ENCODE measurements at regions not wholly inside any gene's neighbourhood (a gene's known extent, or its start where the extent isn't known, plus 50 kb on each side); places are given as distances from the start of the nearest gene placed in this dataset.

GRCh38 chr2:11100130-11100529 lies 55.1 kb upstream of the SLC66A3 start:
- Histone ChIP-seq H4K91ac (ENCODE audit: low read depth, low read length) (no peak overlapping the region), H2BK12ac (ENCODE audit: low read length) (no peak overlapping the region), H3K4me1 (ENCODE audit: control insufficient read depth in 1 of 2, insufficient read depth in 2 of 2, low read length in 2 of 2) (peaks cover 2 to 4% of the 10 kb centered on the region in 2 experiments), H2BK120ac (ENCODE audit: insufficient read depth, low read length, poor library complexity) (no peak overlapping the region), H3K4me2 (ENCODE audit: low read length) (no peak overlapping the region), H3K18ac (ENCODE audit: low read length) (no peak overlapping the region), H3K36me3 (ENCODE audit: control insufficient read depth in 1 of 2, insufficient read depth in 2 of 2, low read length in 2 of 2) (no peaks in the 10 kb centered on the region), H3K4me3 (ENCODE audit: low read depth, low read length) (no peak overlapping the region), H3K23ac (ENCODE audit: low read length) (no peak overlapping the region), H3K79me2 (ENCODE audit: control insufficient read depth, insufficient read depth, low read length, poor library complexity) (no peaks in the 10 kb centered on the region), H4K8ac (ENCODE audit: low read depth, low read length) (no peak overlapping the region), H3K79me1 (ENCODE audit: low read length) (no peaks in the 10 kb centered on the region), H2AFZ (ENCODE audit: insufficient read depth, low read length, poor library complexity) (no peak overlapping the region), H3K27me3 (ENCODE audit: insufficient read depth, low read length) (no peaks in the 10 kb centered on the region), H3K9me3 (ENCODE audit: insufficient read depth, low read depth, low read length) (peaks cover 4% of the 10 kb centered on the region), H4K12ac (ENCODE audit: low read depth, low read length) (no peak overlapping the region), H3K4ac (ENCODE audit: low read depth, low read length) (no peak overlapping the region), H2AK5ac (ENCODE audit: low read length) (no peak overlapping the region), H3K27ac (ENCODE audit: low read depth, low read length) (no peak overlapping the region), H3K14ac (ENCODE audit: low read length) (no peak overlapping the region), H2BK5ac (ENCODE audit: low read depth, low read length, poor library complexity) (no peak overlapping the region), H3K9ac (ENCODE audit: low read length) (no peak overlapping the region)
- no CpG with 5 or more reads among the region's 6 CpGs for WGBS (ENCODE audit: extremely low coverage, insufficient coverage, insufficient read length)
- no peak for DNase-seq

- H3K4ac ChIP-seq (ENCODE audit: low read depth, low read length): no peak overlapping the region
- no peak overlapping the region for H2BK5ac ChIP-seq (ENCODE audit: low read depth, low read length, poor library complexity)
- no peak overlapping the region for H3K14ac ChIP-seq (ENCODE audit: low read length)
- H3K79me2 ChIP-seq (ENCODE audit: control insufficient read depth, insufficient read depth, low read length, poor library complexity): no peaks in the 10 kb centered on the region
- peaks cover 2 to 4% of the 10 kb centered on the region in 2 experiments for H3K4me1 ChIP-seq (ENCODE audit: control insufficient read depth in 1 of 2, insufficient read depth in 2 of 2, low read length in 2 of 2)
- H3K23ac ChIP-seq (ENCODE audit: low read length): no peak overlapping the region
- H2AK5ac ChIP-seq (ENCODE audit: low read length): no peak overlapping the region
- H3K36me3 ChIP-seq (ENCODE audit: control insufficient read depth in 1 of 2, insufficient read depth in 2 of 2, low read length in 2 of 2): no peaks in the 10 kb centered on the region
- no peaks in the 10 kb centered on the region for H3K27me3 ChIP-seq (ENCODE audit: insufficient read depth, low read length)
- no CpG with 5 or more reads among the region's 6 CpGs for WGBS (ENCODE audit: extremely low coverage, insufficient coverage, insufficient read length)
- H3K79me1 ChIP-seq (ENCODE audit: low read length): no peaks in the 10 kb centered on the region
- H3K4me2 ChIP-seq (ENCODE audit: low read length): no peak overlapping the region
- peak overlapping the region; percentile 2 for H4K91ac ChIP-seq (ENCODE audit: low read depth, low read length)
- no peak overlapping the region for H2BK120ac ChIP-seq (ENCODE audit: insufficient read depth, low read length, poor library complexity)
- H3K18ac ChIP-seq (ENCODE audit: low read length): no peak overlapping the region
- no peak overlapping the region for H2BK12ac ChIP-seq (ENCODE audit: low read length)
- no peak overlapping the region for H4K12ac ChIP-seq (ENCODE audit: low read depth, low read length)
- H3K4me3 ChIP-seq (ENCODE audit: low read depth, low read length): no peak overlapping the region
- H3K27ac ChIP-seq (ENCODE audit: low read depth, low read length): no peak overlapping the region
- H3K9ac ChIP-seq (ENCODE audit: low read length): no peak overlapping the region
- no peak overlapping the region for H2AFZ ChIP-seq (ENCODE audit: insufficient read depth, low read length, poor library complexity)
- no peak for DNase-seq
- no peak overlapping the region for H4K8ac ChIP-seq (ENCODE audit: low read depth, low read length)
- peaks cover 4% of the 10 kb centered on the region for H3K9me3 ChIP-seq (ENCODE audit: insufficient read depth, low read depth, low read length)
Measured at GRCh38 chr2:11100976-11101375, 54.3 kb upstream of the SLC66A3 start.

DNA sequence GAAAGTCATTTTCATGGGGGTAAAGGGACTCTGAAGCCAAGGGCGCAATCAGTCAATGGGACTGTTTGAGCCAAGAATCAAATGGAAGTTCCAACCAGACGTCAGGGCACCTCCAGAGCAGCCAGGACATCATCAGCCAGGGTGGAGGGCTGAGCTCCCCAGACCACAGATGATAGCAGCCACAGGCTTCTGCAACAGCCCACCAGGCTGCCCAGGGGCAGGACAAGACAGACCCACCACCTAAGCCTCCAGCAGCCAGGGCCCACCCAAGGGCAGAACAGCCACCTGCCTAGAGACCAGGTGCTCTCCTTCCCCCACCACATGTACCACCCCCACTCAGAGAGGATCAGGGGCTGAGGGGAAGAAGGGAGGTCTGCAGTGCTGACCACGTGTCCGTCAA lies 53.8 kb upstream of the SLC66A3 start:
- Histone ChIP-seq H3K79me2 (ENCODE audit: control insufficient read depth, insufficient read depth, low read length, poor library complexity) (no peaks in the 10 kb centered on the region), H3K18ac (ENCODE audit: low read length) (no peak overlapping the region), H3K27me3 (ENCODE audit: insufficient read depth, low read length) (no peaks in the 10 kb centered on the region), H2AK5ac (ENCODE audit: low read length) (no peak overlapping the region), H3K9me3 (ENCODE audit: insufficient read depth, low read depth, low read length) (peaks cover 4% of the 10 kb centered on the region), H3K4me3 (ENCODE audit: low read depth, low read length) (no peak overlapping the region), H2AFZ (ENCODE audit: insufficient read depth, low read length, poor library complexity) (no peak overlapping the region), H4K91ac (ENCODE audit: low read depth, low read length) (no peak overlapping the region), H3K4me2 (ENCODE audit: low read length) (no peak overlapping the region), H3K27ac (ENCODE audit: low read depth, low read length) (no peak overlapping the region), H3K4me1 (ENCODE audit: control insufficient read depth in 1 of 2, insufficient read depth in 2 of 2, low read length in 2 of 2) (peaks cover 2 to 4% of the 10 kb centered on the region in 2 experiments), H2BK5ac (ENCODE audit: low read depth, low read length, poor library complexity) (no peak overlapping the region), H3K36me3 (ENCODE audit: control insufficient read depth in 1 of 2, insufficient read depth in 2 of 2, low read length in 2 of 2) (no peaks in the 10 kb centered on the region), H2BK12ac (ENCODE audit: low read length) (no peak overlapping the region), H3K23ac (ENCODE audit: low read length) (no peak overlapping the region), H4K8ac (ENCODE audit: low read depth, low read length) (no peak overlapping the region), H3K14ac (ENCODE audit: low read length) (no peak overlapping the region), H3K79me1 (ENCODE audit: low read length) (no peaks in the 10 kb centered on the region), H3K4ac (ENCODE audit: low read depth, low read length) (no peak overlapping the region), H3K9ac (ENCODE audit: low read length) (no peak overlapping the region), H2BK120ac (ENCODE audit: insufficient read depth, low read length, poor library complexity) (no peak overlapping the region), H4K12ac (ENCODE audit: low read depth, low read length) (no peak overlapping the region)
- no peak for DNase-seq
- WGBS (ENCODE audit: extremely low coverage, insufficient coverage, insufficient read length): no CpG with 5 or more reads among the region's 4 CpGs

DNA sequence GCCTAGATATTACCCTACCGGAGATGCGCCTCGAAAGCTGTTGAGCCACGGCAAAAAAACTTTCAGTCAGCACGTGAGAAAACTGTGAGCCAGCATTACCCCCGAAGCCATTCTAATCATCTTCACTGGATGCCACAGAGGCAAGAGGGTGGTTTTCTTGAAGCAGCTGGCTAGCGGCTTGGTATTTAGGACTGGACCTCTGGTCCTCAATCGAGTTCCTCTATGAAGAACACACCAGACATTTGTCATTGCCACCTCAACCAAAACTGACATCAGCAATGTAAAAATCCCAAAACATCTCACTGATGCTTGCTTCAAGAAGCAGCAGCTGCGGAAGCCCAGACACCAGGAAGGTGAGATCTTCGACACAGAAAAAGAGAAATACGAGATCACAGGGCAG lies 52.8 kb upstream of the SLC66A3 start:
- H3K18ac ChIP-seq (ENCODE audit: low read length): no peak overlapping the region
- no peak overlapping the region for H2AFZ ChIP-seq (ENCODE audit: insufficient read depth, low read length, poor library complexity)
- no peak overlapping the region for H3K23ac ChIP-seq (ENCODE audit: low read length)
- H3K14ac ChIP-seq (ENCODE audit: low read length): no peak overlapping the region
- H3K4ac ChIP-seq (ENCODE audit: low read depth, low read length): no peak overlapping the region
- H3K4me3 ChIP-seq (ENCODE audit: low read depth, low read length): no peak overlapping the region
- H4K91ac ChIP-seq (ENCODE audit: low read depth, low read length): no peak overlapping the region
- H3K27ac ChIP-seq (ENCODE audit: low read depth, low read length): no peak overlapping the region
- H3K79me1 ChIP-seq (ENCODE audit: low read length): no peaks in the 10 kb centered on the region
- H3K9me3 ChIP-seq (ENCODE audit: insufficient read depth, low read depth, low read length): peaks cover 4% of the 10 kb centered on the region
- no peak overlapping the region for H2AK5ac ChIP-seq (ENCODE audit: low read length)
- H4K12ac ChIP-seq (ENCODE audit: low read depth, low read length): no peak overlapping the region
- no peak overlapping the region for H2BK12ac ChIP-seq (ENCODE audit: low read length)
- no peaks in the 10 kb centered on the region for H3K36me3 ChIP-seq (ENCODE audit: control insufficient read depth in 1 of 2, insufficient read depth in 2 of 2, low read length in 2 of 2)
- H3K4me2 ChIP-seq (ENCODE audit: low read length): no peak overlapping the region
- no peaks in the 10 kb centered on the region for H3K79me2 ChIP-seq (ENCODE audit: control insufficient read depth, insufficient read depth, low read length, poor library complexity)
- no CpG with 5 or more reads among the region's 11 CpGs for WGBS (ENCODE audit: extremely low coverage, insufficient coverage, insufficient read length)
- H2BK5ac ChIP-seq (ENCODE audit: low read depth, low read length, poor library complexity): no peak overlapping the region
- no peak overlapping the region for H3K9ac ChIP-seq (ENCODE audit: low read length)
- H3K27me3 ChIP-seq (ENCODE audit: insufficient read depth, low read length): no peaks in the 10 kb centered on the region
- DNase-seq: no peak
- H4K8ac ChIP-seq (ENCODE audit: low read depth, low read length): no peak overlapping the region
- peaks cover 2 to 4% of the 10 kb centered on the region in 2 experiments for H3K4me1 ChIP-seq (ENCODE audit: control insufficient read depth in 1 of 2, insufficient read depth in 2 of 2, low read length in 2 of 2)
- H2BK120ac ChIP-seq (ENCODE audit: insufficient read depth, low read length, poor library complexity): no peak overlapping the region

Data from trophoblast cell (in vitro differentiated cells and primary cell).